HCT116 (cell line): ENCODE measurements at regions not wholly inside any gene's neighbourhood (a gene's known extent, or its start where the extent isn't known, plus 50 kb on each side); places are given as distances from the start of the nearest gene placed in this dataset.

Source experiments
- ATAC-seq: fragments of 200-7000 bp; cut with Tn5 transposase; 2 replicates; pipeline ENCODE4 v1.9.1; 2020; ENCODE audit warnings: mild to moderate bottlenecking, moderate library complexity
- BruUV-seq: library from RNA; stranded (reverse); fragments of 400-500 nt; replicated peaks from 2 replicates; lab custom pipeline; 2021; lab: Mats Ljungman, UMichigan
- CTCF ChIA-PET: fragments of 300-600 bp; sonication (Branson Sonifier 250); formaldehyde crosslinking; loops from one replicate; lab custom pipeline; 2021; ENCODE audit warnings: antibody characterized with exemption; lab: Charles Lee
- POLR2A ChIA-PET: fragments of 300-600, 350-600 bp; sonication (Branson Sonifier 250); formaldehyde crosslinking; loops from one replicate; lab custom pipeline; 2021; ENCODE audit warnings: antibody characterized with exemption; lab: Charles Lee
- RAD21 ChIA-PET, 2 experiments: fragments of 300-600 bp; sonication (Branson Sonifier 250); formaldehyde crosslinking; loops; one replicate each; lab custom pipeline; 2023; ENCODE audit warnings: low total read pairs in 2 of 2; ENCODE audit not compliant: uncharacterized antibody in 2 of 2, unreplicated experiment in 2 of 2, low non-redundant PET in 1 of 2; lab: Charles Lee
- DNase-seq: peaks from one replicate; pipeline ENCODE4 v3.0.0-alpha.2; 2010; ENCODE audit warnings: low read depth, low spot score
- H2AFZ ChIP-seq: fragments of 200-600 bp; shearing (Covaris generic), sonication (generic); 2 replicates; pipeline ENCODE4 v1.6.1; 2017; ENCODE audit warnings: low read depth, mixed run types, mixed read lengths, antibody characterized with exemption, low read length; ENCODE audit not compliant: poor library complexity, severe bottlenecking
- H3K27ac ChIP-seq: 2 replicates; pipeline ENCODE4 v1.5.1; 2012; ENCODE audit warnings: low read depth, low read length
- H3K27me3 ChIP-seq: fragments of 200-600 bp; sonication (generic); 2 replicates; pipeline ENCODE4 v1.6.1; 2016; ENCODE audit warnings: mixed run types, low read length, mixed read lengths; ENCODE audit not compliant: insufficient read depth
- H3K36me3 ChIP-seq, 2 experiments: fragments of 200-500 bp in 1 of 2; fragments of 200-600 bp in 1 of 2; sonication (Bioruptor generic) in 1 of 2; sonication (generic) in 1 of 2; 2 replicates each; pipeline versions ENCODE4 v1.5.1 to v1.6.1; 2014 to 2016; ENCODE audit warnings: low read length in 2 of 2, inconsistent platforms in 1 of 2, mixed read lengths in 1 of 2, mixed run types in 1 of 2; ENCODE audit not compliant: insufficient read depth in 2 of 2, control insufficient read depth in 1 of 2
- H3K4me1 ChIP-seq, 2 experiments: fragments of 200-600 bp in 1 of 2; sonication (generic) in 1 of 2; 2 replicates each; pipeline versions ENCODE4 v1.5.1 to v1.6.1; 2012 to 2017; ENCODE audit warnings: low read length in 2 of 2, inconsistent platforms in 1 of 2, mild to moderate bottlenecking in 1 of 2, mixed read lengths in 1 of 2, mixed run types in 1 of 2, moderate library complexity in 1 of 2; ENCODE audit not compliant: insufficient read depth in 2 of 2, control insufficient read depth in 1 of 2
- H3K4me2 ChIP-seq: fragments of 200-600 bp; sonication (generic); 2 replicates; pipeline ENCODE4 v1.6.1; 2017; ENCODE audit warnings: mixed run types, low read length, mixed read lengths
- H3K4me3 ChIP-seq, 2 experiments: fragments of 200-600 bp in 1 of 2; sonication (generic) in 1 of 2; replicated peaks in 1 of 2; 2 replicates each; pipeline ENCODE4 v1.5.1; 2011 to 2016; ENCODE audit warnings: low read length in 2 of 2, control low read depth in 1 of 2, low read depth in 1 of 2, mild to moderate bottlenecking in 1 of 2, mixed read lengths in 1 of 2, mixed run types in 1 of 2
- H3K79me2 ChIP-seq: fragments of 200-600 bp; sonication (generic); 2 replicates; pipeline ENCODE4 v1.6.1; 2017; ENCODE audit warnings: mild to moderate bottlenecking, mixed run types, low read length, moderate library complexity, mixed read lengths; ENCODE audit not compliant: insufficient read depth
- H3K9ac ChIP-seq: fragments of 200-600 bp; sonication (generic); 2 replicates; pipeline ENCODE4 v1.6.1; 2016; ENCODE audit warnings: low read length, mixed read lengths
- H3K9me2 ChIP-seq: fragments of 200-600 bp; sonication (generic), shearing (Covaris generic); 2 replicates; pipeline ENCODE4 v1.6.1; 2017; ENCODE audit warnings: mixed run types, mild to moderate bottlenecking, moderate library complexity; ENCODE audit not compliant: insufficient read depth
- H3K9me3 ChIP-seq, 2 experiments: fragments of 200-500 bp in 1 of 2; fragments of 200-600 bp in 1 of 2; sonication (Bioruptor generic) in 1 of 2; sonication (generic) in 1 of 2; 2 replicates each; pipeline ENCODE4 v1.6.1; 2014 to 2017; ENCODE audit warnings: low read length in 2 of 2, mixed read lengths in 2 of 2, inconsistent platforms in 1 of 2, low read depth in 1 of 2, mild to moderate bottlenecking in 1 of 2, mixed run types in 1 of 2, moderate library complexity in 1 of 2; ENCODE audit not compliant: control insufficient read depth in 1 of 2, insufficient read depth in 1 of 2
- H4K20me1 ChIP-seq: fragments of 200-600 bp; sonication (generic), shearing (Covaris generic); 2 replicates; pipeline ENCODE4 v1.6.1; 2017; ENCODE audit warnings: mixed run types, mild to moderate bottlenecking, moderate library complexity; ENCODE audit not compliant: insufficient read depth
- ATF3 ChIP-seq: IDR thresholded peaks from 2 replicates; pipeline ENCODE4 v1.6.1; 2012
- CBX3 ChIP-seq: IDR thresholded peaks from 2 replicates; pipeline ENCODE4 v1.6.1; 2012; ENCODE audit warnings: low read depth
- CTCF ChIP-seq, 3 experiments: fragments of 200-600 bp in 1 of 3; sonication (generic) in 1 of 3; IDR thresholded peaks in 2 of 3; conservative IDR thresholded peaks in 1 of 3; 2 replicates each; pipeline ENCODE4 v1.5.1; 2012 to 2017; ENCODE audit warnings: low read depth in 2 of 3, low read length in 2 of 3, antibody characterized with exemption in 1 of 3, borderline replicate concordance in 1 of 3, control low read depth in 1 of 3, mild to moderate bottlenecking in 1 of 3, mixed read lengths in 1 of 3, mixed run types in 1 of 3, moderate library complexity in 1 of 3; ENCODE audit not compliant: insufficient read depth in 1 of 3
- ELF1 ChIP-seq: IDR thresholded peaks from 2 replicates; pipeline ENCODE4 v1.6.1; 2012; ENCODE audit warnings: low read depth, borderline replicate concordance
- EZH2 ChIP-seq: fragments of 200-600 bp; sonication (generic); IDR thresholded peaks from 2 replicates; pipeline ENCODE4 v1.6.1; 2017; ENCODE audit warnings: antibody characterized with exemption, mixed run types
- MAX ChIP-seq: IDR thresholded peaks from 2 replicates; pipeline ENCODE4 v1.6.1; 2012
- SIN3A ChIP-seq: IDR thresholded peaks from 2 replicates; pipeline ENCODE4 v1.6.1; 2012; ENCODE audit warnings: low read depth
- TCF7L2 ChIP-seq: IDR thresholded peaks from 2 replicates; pipeline ENCODE4 v1.7.0; 2011; ENCODE audit warnings: borderline replicate concordance, inconsistent platforms; ENCODE audit not compliant: insufficient read depth, insufficient read length; ENCODE audit errors: extremely low read depth
- ZNF274 ChIP-seq: fragments of 200-500 bp; sonication (Bioruptor generic); IDR thresholded peaks from 2 replicates; pipeline ENCODE4 v1.6.1; 2014; ENCODE audit warnings: mild to moderate bottlenecking, low read depth, low read length, inconsistent platforms
- intact Hi-C: fragments of 100-400 bp; cut with micrococcal nuclease; formaldehyde crosslinking; loops from 2 replicates; pipeline ENCODE4 v1.10.0; 2022

- BruUV-seq, result no TSS peak
- no peaks in the 10 kb centered on the region for H3K9me3 ChIP-seq
- ChIA-PET CTCF (no interaction called here), POLR2A (no interaction called here), RAD21 (no interaction called here)
- H3K79me2 ChIP-seq, result no peaks in the 10 kb centered on the region
- no peaks in the 10 kb centered on the region for H4K20me1 ChIP-seq
- no peak overlapping the region for H2AFZ ChIP-seq
- no peaks in the 10 kb centered on the region for H3K36me3 ChIP-seq
- no peak overlapping the region for H3K4me3 ChIP-seq
- intact Hi-C loops, result no loop called here
- H3K27ac ChIP-seq, result no peak overlapping the region
- ATAC-seq (no peak), DNase-seq (no peak)
- no peaks in the 10 kb centered on the region; the same call in 1 of the 2 replicates for H3K27me3 ChIP-seq
- H3K4me2 ChIP-seq, result no peak overlapping the region
- no peaks in the 10 kb centered on the region for H3K4me1 ChIP-seq
- H3K9ac ChIP-seq, result no peak overlapping the region
- no peaks in the 10 kb centered on the region for H3K9me2 ChIP-seq
- TF ChIP-seq ATF3 (no peak), TCF7L2 (no peak), ELF1 (no peak), ZNF274 (no peak), CBX3 (no peak), MAX (no peak), EZH2 (no peak), SIN3A (no peak), CTCF (IDR thresholded peaks at IDR 0.05 in 2 of 3, conservative IDR thresholded peaks at IDR 0.05 in 1 of 3; ENCODE audit: borderline replicate concordance in 1 of 3, insufficient read depth in 1 of 3, low read depth in 2 of 3, low read length in 2 of 3) (no peak)
Observed at GRCh38 chr2:58720033-58720769, 479.1 kb upstream of the FANCL start.
